ENCODE measurements at regions not wholly inside any gene's neighbourhood (a gene's known extent, or its start where the extent isn't known, plus 50 kb on each side); places are given as distances from the start of the nearest gene placed in this dataset.

DNA sequence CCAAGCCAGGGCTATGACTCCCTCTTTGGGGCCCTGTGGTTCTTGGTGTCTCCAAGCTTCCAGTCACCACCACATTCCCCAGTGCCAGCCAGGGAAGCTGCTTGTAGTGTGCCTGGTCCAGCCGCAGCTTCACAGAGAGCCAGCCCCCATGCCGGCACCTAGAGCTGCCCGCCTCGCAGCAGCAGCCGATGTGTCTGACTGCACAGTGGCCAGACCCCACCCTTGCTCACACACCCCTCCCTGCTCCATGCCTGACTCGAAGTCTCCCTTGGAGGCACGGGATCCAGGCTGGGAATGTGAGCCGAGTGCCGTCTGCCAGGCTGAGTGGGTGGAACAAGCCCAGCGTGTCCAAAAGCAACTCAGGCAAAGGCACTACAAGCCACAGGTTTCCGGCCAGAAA lies 123.3 kb upstream of the SFSWAP start:
- no peaks in the 10 kb centered on the region for H3K36me3 ChIP-seq (ENCODE audit: insufficient read depth, low read length, poor library complexity, severe bottlenecking)
- intact Hi-C loops (cut with micrococcal nuclease; ENCODE audit: unreplicated experiment): no loop called here
- peaks cover 25% of the 10 kb centered on the region for H3K27me3 ChIP-seq (replicated peaks; ENCODE audit: insufficient read depth, low read depth, low read length, poor library complexity)
- POLR2A ChIA-PET (ENCODE audit: low non-redundant PET): interaction anchor here (0.5 kb wide), 1 partner anchor 126 kb away, joined by 3 read pairs; no protein-coding TSS in a partner anchor
- DNase-seq (ENCODE audit: low spot score): no peak
- H3K4me1 ChIP-seq (ENCODE audit: insufficient read depth, low read length, poor library complexity, severe bottlenecking): no peaks in the 10 kb centered on the region
- CTCF ChIA-PET: no interaction called here
- H3K27ac ChIP-seq (ENCODE audit: low read depth, low read length, poor library complexity, severe bottlenecking): no peak overlapping the region
- H3K9me3 ChIP-seq (ENCODE audit: low read depth, low read length, poor library complexity, severe bottlenecking): no peaks in the 10 kb centered on the region
- BruUV-seq (replicated peaks): no TSS peak
- H3K4me3 ChIP-seq (ENCODE audit: low read depth, low read length, poor library complexity, severe bottlenecking): no peak overlapping the region
- TF ChIP-seq EZH2 (IDR thresholded peaks at IDR 0.05; ENCODE audit: borderline replicate concordance, low read depth, low read length, poor library complexity, severe bottlenecking): no peak
- TF ChIP-seq, protein P1, sequence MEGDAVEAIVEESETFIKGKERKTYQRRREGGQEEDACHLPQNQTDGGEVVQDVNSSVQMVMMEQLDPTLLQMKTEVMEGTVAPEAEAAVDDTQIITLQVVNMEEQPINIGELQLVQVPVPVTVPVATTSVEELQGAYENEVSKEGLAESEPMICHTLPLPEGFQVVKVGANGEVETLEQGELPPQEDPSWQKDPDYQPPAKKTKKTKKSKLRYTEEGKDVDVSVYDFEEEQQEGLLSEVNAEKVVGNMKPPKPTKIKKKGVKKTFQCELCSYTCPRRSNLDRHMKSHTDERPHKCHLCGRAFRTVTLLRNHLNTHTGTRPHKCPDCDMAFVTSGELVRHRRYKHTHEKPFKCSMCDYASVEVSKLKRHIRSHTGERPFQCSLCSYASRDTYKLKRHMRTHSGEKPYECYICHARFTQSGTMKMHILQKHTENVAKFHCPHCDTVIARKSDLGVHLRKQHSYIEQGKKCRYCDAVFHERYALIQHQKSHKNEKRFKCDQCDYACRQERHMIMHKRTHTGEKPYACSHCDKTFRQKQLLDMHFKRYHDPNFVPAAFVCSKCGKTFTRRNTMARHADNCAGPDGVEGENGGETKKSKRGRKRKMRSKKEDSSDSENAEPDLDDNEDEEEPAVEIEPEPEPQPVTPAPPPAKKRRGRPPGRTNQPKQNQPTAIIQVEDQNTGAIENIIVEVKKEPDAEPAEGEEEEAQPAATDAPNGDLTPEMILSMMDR (conservative IDR thresholded peaks at IDR 0.05; ENCODE audit: low read depth, low read length): no peak

GRCh38 chr12:131589221-131589897 lies 121.5 kb upstream of the SFSWAP start:
- Histone ChIP-seq H3K9me3 (ENCODE audit: low read depth, low read length, poor library complexity, severe bottlenecking) (no peaks in the 10 kb centered on the region), H3K36me3 (ENCODE audit: insufficient read depth, low read length, poor library complexity, severe bottlenecking) (no peaks in the 10 kb centered on the region), H3K4me3 (ENCODE audit: low read depth, low read length, poor library complexity, severe bottlenecking) (no peak overlapping the region), H3K27ac (ENCODE audit: low read depth, low read length, poor library complexity, severe bottlenecking) (no peak overlapping the region), H3K27me3 (replicated peaks; ENCODE audit: insufficient read depth, low read depth, low read length, poor library complexity) (peaks cover 9% of the 10 kb centered on the region), H3K4me1 (ENCODE audit: insufficient read depth, low read length, poor library complexity, severe bottlenecking) (no peaks in the 10 kb centered on the region)
- ChIA-PET CTCF (no interaction called here), POLR2A (ENCODE audit: low non-redundant PET) (no interaction called here)
- no peak for DNase-seq (ENCODE audit: low spot score)
- no peak for TF ChIP-seq EZH2 (IDR thresholded peaks at IDR 0.05; ENCODE audit: borderline replicate concordance, low read depth, low read length, poor library complexity, severe bottlenecking)
- TF ChIP-seq, protein P1 (conservative IDR thresholded peaks at IDR 0.05; ENCODE audit: low read depth, low read length): no peak
- BruUV-seq (replicated peaks): no TSS peak
- intact Hi-C loops (cut with micrococcal nuclease; ENCODE audit: unreplicated experiment): no loop called here

DNA sequence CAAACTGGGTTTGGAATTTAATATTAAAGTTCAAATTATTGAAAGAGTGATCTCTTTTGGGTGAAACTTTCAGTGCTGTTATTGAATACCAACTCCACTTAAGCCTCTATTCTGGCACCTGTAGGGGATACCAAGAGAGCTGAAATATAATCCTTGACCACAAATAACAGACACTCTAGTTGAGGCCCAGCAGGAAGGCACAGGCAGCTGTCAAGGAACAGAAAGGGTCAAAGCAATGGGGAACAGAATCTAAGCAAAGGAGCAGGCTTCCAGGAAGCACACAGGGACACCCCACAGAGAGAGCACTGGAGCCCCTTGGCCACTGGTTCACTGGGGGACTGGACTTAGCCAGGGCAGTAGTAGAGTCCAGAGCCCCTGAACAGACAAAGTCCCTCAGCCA lies 120.9 kb upstream of the SFSWAP start:
- intact Hi-C loops (cut with micrococcal nuclease; ENCODE audit: unreplicated experiment): no loop called here
- TF ChIP-seq, protein P1 (conservative IDR thresholded peaks at IDR 0.05; ENCODE audit: low read depth, low read length): no peak
- no peak for TF ChIP-seq EZH2 (IDR thresholded peaks at IDR 0.05; ENCODE audit: borderline replicate concordance, low read depth, low read length, poor library complexity, severe bottlenecking)
- ChIA-PET CTCF (no interaction called here), POLR2A (ENCODE audit: low non-redundant PET) (no interaction called here)
- peaks cover 9% of the 10 kb centered on the region for H3K27me3 ChIP-seq (replicated peaks; ENCODE audit: insufficient read depth, low read depth, low read length, poor library complexity)
- no peaks in the 10 kb centered on the region for H3K36me3 ChIP-seq (ENCODE audit: insufficient read depth, low read length, poor library complexity, severe bottlenecking)
- H3K27ac ChIP-seq (ENCODE audit: low read depth, low read length, poor library complexity, severe bottlenecking): no peak overlapping the region
- H3K9me3 ChIP-seq (ENCODE audit: low read depth, low read length, poor library complexity, severe bottlenecking): no peaks in the 10 kb centered on the region
- H3K4me1 ChIP-seq (ENCODE audit: insufficient read depth, low read length, poor library complexity, severe bottlenecking): no peaks in the 10 kb centered on the region
- H3K4me3 ChIP-seq (ENCODE audit: low read depth, low read length, poor library complexity, severe bottlenecking): no peak overlapping the region
- no TSS peak for BruUV-seq (replicated peaks)
- no peak for DNase-seq (ENCODE audit: low spot score)
